Chondrocyte (in vitro differentiated cells): ENCODE measurements at regions not wholly inside any gene's neighbourhood (a gene's known extent, or its start where the extent isn't known, plus 50 kb on each side); places are given as distances from the start of the nearest gene placed in this dataset.

Source experiments
- DNase-seq: peaks from one replicate; pipeline ENCODE4 v3.0.0; 2021; ENCODE audit warnings: mixed read lengths, low spot score
- H3K27ac Mint-ChIP-seq: one replicate; pipeline ENCODE4 v1.8.0; 2021; ENCODE audit warnings: mild to moderate bottlenecking, moderate library complexity, mixed read lengths; ENCODE audit not compliant: unreplicated experiment
- H3K27me3 Mint-ChIP-seq: 2 replicates; pipeline ENCODE4 v1.8.0; 2021; ENCODE audit warnings: low read depth, mixed read lengths
- H3K36me3 Mint-ChIP-seq: 2 replicates; pipeline ENCODE4 v1.8.0; 2021; ENCODE audit warnings: low read depth, mixed read lengths
- H3K4me1 Mint-ChIP-seq: 2 replicates; pipeline ENCODE4 v1.8.0; 2021; ENCODE audit warnings: low read depth, mild to moderate bottlenecking, mixed read lengths
- H3K4me3 Mint-ChIP-seq: one replicate; pipeline ENCODE4 v1.8.0; 2021; ENCODE audit warnings: mild to moderate bottlenecking, moderate library complexity, mixed read lengths; ENCODE audit not compliant: unreplicated experiment
- H3K9me3 Mint-ChIP-seq: 2 replicates; pipeline ENCODE4 v1.8.0; 2021; ENCODE audit warnings: low read depth, mixed read lengths
- TF ChIP-seq, protein P1 (sequence below): fragments of 200-600 bp; sonication (generic); IDR thresholded peaks from 2 replicates; pipeline ENCODE4 v1.5.0; 2021; ENCODE audit warnings: antibody characterized with exemption, mild to moderate bottlenecking, moderate library complexity

DNA sequence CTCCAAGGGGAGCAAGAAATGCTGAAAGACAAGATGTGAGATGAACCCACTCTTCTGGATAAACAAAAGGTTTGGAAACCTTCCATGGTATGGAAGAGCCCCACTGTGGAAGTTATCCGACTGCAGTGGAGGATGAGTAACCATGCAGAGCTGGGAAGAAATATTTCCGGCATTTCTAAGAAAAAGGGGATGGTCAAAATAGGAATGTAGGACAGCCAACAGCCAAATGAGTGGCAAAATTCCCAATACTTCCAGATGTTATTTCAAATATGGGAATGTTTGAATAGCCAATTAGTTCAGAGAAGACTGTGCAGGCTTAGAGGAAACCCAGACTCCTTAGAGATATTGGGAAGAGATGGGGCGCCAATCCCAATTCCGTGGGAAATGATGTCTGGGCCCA is 246.8 kb downstream of the RAD51AP2 start:
- TF ChIP-seq, protein P1, sequence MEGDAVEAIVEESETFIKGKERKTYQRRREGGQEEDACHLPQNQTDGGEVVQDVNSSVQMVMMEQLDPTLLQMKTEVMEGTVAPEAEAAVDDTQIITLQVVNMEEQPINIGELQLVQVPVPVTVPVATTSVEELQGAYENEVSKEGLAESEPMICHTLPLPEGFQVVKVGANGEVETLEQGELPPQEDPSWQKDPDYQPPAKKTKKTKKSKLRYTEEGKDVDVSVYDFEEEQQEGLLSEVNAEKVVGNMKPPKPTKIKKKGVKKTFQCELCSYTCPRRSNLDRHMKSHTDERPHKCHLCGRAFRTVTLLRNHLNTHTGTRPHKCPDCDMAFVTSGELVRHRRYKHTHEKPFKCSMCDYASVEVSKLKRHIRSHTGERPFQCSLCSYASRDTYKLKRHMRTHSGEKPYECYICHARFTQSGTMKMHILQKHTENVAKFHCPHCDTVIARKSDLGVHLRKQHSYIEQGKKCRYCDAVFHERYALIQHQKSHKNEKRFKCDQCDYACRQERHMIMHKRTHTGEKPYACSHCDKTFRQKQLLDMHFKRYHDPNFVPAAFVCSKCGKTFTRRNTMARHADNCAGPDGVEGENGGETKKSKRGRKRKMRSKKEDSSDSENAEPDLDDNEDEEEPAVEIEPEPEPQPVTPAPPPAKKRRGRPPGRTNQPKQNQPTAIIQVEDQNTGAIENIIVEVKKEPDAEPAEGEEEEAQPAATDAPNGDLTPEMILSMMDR: no peak
- H3K4me3 Mint-ChIP-seq: no peak overlapping the region
- no peaks in the 10 kb centered on the region for H3K4me1 Mint-ChIP-seq
- DNase-seq: no peak
- peaks cover 4% of the 10 kb centered on the region for H3K27me3 Mint-ChIP-seq
- H3K27ac Mint-ChIP-seq: no peak overlapping the region
- H3K36me3 Mint-ChIP-seq: no peaks in the 10 kb centered on the region
- peaks cover 2% of the 10 kb centered on the region for H3K9me3 Mint-ChIP-seq

DNA sequence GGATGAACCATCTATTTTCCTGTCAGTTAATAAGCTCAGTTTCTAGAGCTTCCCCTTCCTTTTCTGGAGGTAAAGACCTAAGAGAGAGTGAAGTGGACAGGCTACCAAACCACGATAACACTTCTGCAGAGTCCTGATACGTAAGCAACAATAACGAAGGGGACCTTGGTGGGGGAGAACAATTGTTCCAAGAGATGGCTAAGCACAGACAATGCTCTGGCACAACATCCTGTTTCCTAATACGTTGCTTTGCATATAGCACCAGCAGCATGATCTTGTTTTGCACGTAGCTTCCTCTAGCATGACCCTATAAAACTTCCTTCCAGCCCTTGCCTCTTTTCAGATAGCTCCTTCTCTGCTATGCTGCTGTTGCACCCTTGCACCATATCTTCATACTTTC is 247.3 kb downstream of the RAD51AP2 start:
- Mint-ChIP-seq H3K9me3 (no peaks in the 10 kb centered on the region), H3K36me3 (no peaks in the 10 kb centered on the region), H3K4me1 (no peaks in the 10 kb centered on the region), H3K4me3 (no peak overlapping the region), H3K27ac (no peak overlapping the region), H3K27me3 (peaks cover 4% of the 10 kb centered on the region)
- no peak for DNase-seq
- TF ChIP-seq, protein P1: no peak

DNA sequence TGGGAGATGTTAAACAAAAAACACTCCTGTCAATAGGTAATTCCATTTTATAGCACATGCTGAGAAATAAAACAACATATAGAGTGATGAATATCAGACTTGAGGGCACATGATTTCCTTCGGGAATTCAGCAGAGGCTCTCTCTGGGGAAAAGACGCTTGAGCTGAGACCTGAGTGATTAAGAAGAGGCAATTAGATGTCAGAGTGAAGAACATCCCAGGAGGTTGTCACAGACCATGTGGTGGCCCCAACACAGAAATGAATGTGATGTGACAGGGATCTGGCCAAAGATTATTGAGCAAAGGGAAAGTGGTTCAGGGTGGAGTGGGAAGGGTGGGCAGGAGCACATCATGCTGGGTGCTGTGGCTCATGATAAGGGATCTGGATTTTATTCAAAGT is 254.7 kb downstream of the RAD51AP2 start:
- DNase-seq: no peak
- Mint-ChIP-seq H3K36me3 (no peaks in the 10 kb centered on the region), H3K4me1 (no peaks in the 10 kb centered on the region), H3K27ac (no peak overlapping the region), H3K27me3 (peaks cover 15% of the 10 kb centered on the region), H3K4me3 (no peak overlapping the region), H3K9me3 (no peaks in the 10 kb centered on the region)
- TF ChIP-seq, protein P1: no peak

DNA sequence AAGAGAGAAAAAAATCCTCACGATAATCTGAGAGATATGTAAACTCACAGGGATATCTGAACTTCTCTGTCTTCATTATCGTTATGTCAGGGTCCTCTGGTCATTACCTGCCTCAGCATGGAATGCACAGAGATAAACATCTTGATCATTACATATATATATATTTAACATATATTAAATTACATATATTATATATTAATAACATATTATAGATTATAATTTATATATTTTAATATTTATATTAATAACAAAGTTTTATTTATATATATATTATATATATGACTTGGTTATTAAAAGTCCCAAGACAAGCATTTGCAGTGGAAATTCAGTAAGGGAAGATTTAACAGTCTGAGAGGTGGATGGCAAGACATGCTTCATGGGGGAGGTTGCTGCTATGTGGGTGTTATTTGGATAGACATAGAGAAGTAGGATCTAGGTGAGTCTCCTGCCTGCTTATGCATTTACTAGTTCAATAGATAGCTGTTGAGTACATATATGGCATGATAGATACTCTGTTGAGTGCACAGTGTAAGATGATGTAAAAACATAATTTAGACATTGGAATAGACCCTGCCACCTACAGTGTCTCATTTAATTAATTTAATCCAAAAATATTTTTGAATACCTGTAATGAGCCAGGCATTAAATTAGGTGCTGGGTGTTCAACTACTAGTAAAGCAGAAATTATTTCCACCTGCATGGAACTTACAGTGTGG is 255.2 kb downstream of the RAD51AP2 start:
- Mint-ChIP-seq H3K27ac (no peak overlapping the region), H3K9me3 (no peaks in the 10 kb centered on the region), H3K4me3 (no peak overlapping the region), H3K36me3 (no peaks in the 10 kb centered on the region), H3K4me1 (no peaks in the 10 kb centered on the region), H3K27me3 (peaks cover 15% of the 10 kb centered on the region)
- no peak for DNase-seq
- TF ChIP-seq, protein P1: no peak

DNA sequence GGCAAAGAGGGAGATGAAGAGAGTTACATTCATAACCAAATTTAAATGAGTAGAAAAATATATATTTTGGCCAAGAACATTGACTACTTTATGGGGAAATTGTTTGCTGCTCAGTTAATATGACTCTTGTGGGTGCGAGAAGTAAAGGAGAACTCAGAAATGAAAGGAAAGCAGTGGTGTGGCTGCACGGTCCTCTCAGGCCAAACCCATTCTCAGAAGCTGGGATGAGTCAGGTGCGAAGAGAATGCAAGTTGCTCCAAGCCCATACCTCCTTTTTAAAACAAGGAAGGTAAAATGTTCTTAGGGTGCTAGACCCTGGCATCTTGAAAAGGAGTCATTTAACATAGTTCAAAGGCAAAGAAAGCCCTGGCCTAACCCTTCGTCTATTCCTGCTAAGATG is 258.6 kb downstream of the RAD51AP2 start:
- Mint-ChIP-seq H3K27ac (no peak overlapping the region), H3K27me3 (peaks cover 11% of the 10 kb centered on the region), H3K9me3 (no peaks in the 10 kb centered on the region), H3K4me1 (no peaks in the 10 kb centered on the region), H3K36me3 (no peaks in the 10 kb centered on the region), H3K4me3 (no peak overlapping the region)
- DNase-seq: no peak
- TF ChIP-seq, protein P1: no peak
